Ishikawa (cell line): ENCODE measurements at regions not wholly inside any gene's neighbourhood (a gene's known extent, or its start where the extent isn't known, plus 50 kb on each side); places are given as distances from the start of the nearest gene placed in this dataset.

Source experiments
- CEBPB ChIP-seq: IDR thresholded peaks from 2 replicates; pipeline ENCODE4 v1.6.1; 2012
- CREB1 ChIP-seq: IDR thresholded peaks from 2 replicates; pipeline ENCODE4 v1.6.1; 2012; ENCODE audit warnings: low read depth
- EGR1 ChIP-seq: IDR thresholded peaks from 2 replicates; pipeline ENCODE4 v1.6.1; 2012
- EP300 ChIP-seq: IDR thresholded peaks from 2 replicates; pipeline ENCODE4 v1.6.1; 2012; ENCODE audit warnings: borderline replicate concordance
- FOXM1 ChIP-seq: IDR thresholded peaks from 2 replicates; pipeline ENCODE4 v1.6.1; 2012; ENCODE audit warnings: low read depth, borderline replicate concordance
- NFIC ChIP-seq: IDR thresholded peaks from 2 replicates; pipeline ENCODE4 v1.6.1; 2012
- RAD21 ChIP-seq: IDR thresholded peaks from 2 replicates; pipeline ENCODE4 v1.6.1; 2012; ENCODE audit warnings: low read depth
- TAF1 ChIP-seq: IDR thresholded peaks from 2 replicates; pipeline ENCODE4 v1.6.1; 2012; ENCODE audit warnings: low read depth, mild to moderate bottlenecking
- TCF12 ChIP-seq: IDR thresholded peaks from 2 replicates; pipeline ENCODE4 v1.6.1; 2012; ENCODE audit warnings: low read depth
- TEAD4 ChIP-seq: IDR thresholded peaks from 2 replicates; pipeline ENCODE4 v1.6.1; 2012
- YY1 ChIP-seq: IDR thresholded peaks from 2 replicates; pipeline ENCODE4 v1.6.1; 2012; ENCODE audit warnings: low read depth
- ZBTB7A ChIP-seq: IDR thresholded peaks from 2 replicates; pipeline ENCODE4 v1.6.1; 2012; ENCODE audit warnings: low read depth
- TF ChIP-seq, protein P1 (sequence below): IDR thresholded peaks from 2 replicates; pipeline ENCODE4 v1.6.1; 2012
- TF ChIP-seq, protein P2 (sequence below): IDR thresholded peaks from 2 replicates; pipeline ENCODE4 v1.6.1; 2012; ENCODE audit warnings: low read depth, mild to moderate bottlenecking
- TF ChIP-seq, protein P3 (sequence below): IDR thresholded peaks from 2 replicates; pipeline ENCODE4 v1.6.1; 2012

DNA sequence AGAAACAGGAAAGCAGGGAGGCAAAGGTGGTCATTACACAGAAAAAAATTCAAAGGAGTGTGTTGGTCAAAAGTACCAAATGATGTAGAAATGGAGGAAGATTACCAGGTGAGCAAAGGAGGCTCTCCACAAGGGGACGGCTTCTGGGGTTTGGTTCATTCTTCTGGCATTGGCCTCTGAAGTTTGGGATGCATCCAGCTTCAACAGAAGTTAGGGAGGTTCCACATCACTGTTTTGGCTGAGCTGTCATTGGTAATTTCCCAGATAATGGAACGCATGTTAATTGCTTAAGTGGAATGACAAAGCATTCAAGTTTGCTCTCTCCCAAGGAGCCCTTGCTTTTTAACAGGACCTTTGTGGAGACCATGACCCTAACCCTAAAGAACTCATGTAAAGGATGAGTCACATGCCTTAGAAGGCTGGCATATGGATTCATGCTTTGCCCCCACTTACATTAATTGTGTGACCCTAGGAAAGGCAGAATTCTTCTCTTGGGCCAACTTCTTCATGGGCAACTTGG lies 398.6 kb downstream of the GPAM start:
- no peak for TF ChIP-seq TCF12
- TF ChIP-seq EP300 = no peak
- TF ChIP-seq TEAD4 = no peak
- TF ChIP-seq CEBPB = no peak
- TF ChIP-seq, protein P1, sequence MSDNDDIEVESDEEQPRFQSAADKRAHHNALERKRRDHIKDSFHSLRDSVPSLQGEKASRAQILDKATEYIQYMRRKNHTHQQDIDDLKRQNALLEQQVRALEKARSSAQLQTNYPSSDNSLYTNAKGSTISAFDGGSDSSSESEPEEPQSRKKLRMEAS = no peak
- TF ChIP-seq RAD21 = no peak
- TF ChIP-seq, protein P2, sequence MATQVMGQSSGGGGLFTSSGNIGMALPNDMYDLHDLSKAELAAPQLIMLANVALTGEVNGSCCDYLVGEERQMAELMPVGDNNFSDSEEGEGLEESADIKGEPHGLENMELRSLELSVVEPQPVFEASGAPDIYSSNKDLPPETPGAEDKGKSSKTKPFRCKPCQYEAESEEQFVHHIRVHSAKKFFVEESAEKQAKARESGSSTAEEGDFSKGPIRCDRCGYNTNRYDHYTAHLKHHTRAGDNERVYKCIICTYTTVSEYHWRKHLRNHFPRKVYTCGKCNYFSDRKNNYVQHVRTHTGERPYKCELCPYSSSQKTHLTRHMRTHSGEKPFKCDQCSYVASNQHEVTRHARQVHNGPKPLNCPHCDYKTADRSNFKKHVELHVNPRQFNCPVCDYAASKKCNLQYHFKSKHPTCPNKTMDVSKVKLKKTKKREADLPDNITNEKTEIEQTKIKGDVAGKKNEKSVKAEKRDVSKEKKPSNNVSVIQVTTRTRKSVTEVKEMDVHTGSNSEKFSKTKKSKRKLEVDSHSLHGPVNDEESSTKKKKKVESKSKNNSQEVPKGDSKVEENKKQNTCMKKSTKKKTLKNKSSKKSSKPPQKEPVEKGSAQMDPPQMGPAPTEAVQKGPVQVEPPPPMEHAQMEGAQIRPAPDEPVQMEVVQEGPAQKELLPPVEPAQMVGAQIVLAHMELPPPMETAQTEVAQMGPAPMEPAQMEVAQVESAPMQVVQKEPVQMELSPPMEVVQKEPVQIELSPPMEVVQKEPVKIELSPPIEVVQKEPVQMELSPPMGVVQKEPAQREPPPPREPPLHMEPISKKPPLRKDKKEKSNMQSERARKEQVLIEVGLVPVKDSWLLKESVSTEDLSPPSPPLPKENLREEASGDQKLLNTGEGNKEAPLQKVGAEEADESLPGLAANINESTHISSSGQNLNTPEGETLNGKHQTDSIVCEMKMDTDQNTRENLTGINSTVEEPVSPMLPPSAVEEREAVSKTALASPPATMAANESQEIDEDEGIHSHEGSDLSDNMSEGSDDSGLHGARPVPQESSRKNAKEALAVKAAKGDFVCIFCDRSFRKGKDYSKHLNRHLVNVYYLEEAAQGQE = no peak
- TF ChIP-seq TAF1 = no peak
- TF ChIP-seq, protein P3, sequence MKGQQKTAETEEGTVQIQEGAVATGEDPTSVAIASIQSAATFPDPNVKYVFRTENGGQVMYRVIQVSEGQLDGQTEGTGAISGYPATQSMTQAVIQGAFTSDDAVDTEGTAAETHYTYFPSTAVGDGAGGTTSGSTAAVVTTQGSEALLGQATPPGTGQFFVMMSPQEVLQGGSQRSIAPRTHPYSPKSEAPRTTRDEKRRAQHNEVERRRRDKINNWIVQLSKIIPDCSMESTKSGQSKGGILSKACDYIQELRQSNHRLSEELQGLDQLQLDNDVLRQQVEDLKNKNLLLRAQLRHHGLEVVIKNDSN = no peak
- TF ChIP-seq NFIC = no peak
- TF ChIP-seq ZBTB7A = no peak
- no peak for TF ChIP-seq FOXM1
- TF ChIP-seq YY1 = no peak
- TF ChIP-seq EGR1 = no peak
- no peak for TF ChIP-seq CREB1

DNA sequence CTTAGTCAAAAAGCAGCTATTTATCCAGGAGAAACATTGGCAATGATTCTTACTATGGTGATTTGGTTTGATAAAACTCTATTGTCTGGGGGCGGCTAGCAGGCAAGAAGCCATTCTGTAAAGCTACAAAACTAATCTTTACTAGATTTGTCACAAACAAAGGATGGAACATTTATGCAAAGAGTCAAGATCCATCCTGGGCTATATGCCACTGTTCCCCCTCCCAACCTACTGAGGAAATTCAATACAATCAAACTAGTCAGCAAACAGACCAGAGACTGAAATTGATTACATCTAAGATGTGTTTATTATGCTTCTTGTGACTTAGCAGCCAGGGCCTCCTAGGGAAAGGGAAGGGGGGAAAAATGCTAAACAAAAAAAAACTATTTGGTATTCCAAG lies 397.6 kb downstream of the GPAM start:
- TF ChIP-seq CREB1 (no peak), RAD21 (no peak), CEBPB (no peak), TAF1 (no peak)
- TF ChIP-seq, protein P2 = no peak

DNA sequence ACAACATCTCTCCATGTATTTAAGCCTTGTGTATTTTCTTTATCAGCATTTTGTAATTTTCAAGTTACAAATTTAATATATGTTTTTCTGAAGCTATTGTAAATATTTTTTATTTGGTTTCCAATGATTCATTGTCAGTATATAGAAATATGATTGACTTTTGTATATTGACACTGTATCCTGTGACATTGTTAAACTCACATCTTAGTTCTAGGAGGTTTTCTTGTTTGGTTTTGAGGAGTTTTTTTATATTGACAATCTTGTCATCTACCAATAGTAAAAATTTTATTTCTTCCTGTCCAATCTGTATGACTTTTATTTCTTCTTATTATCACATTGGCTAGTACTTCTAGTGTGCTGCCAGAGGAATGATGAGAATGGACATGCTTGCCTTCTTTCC lies 393.7 kb downstream of the GPAM start:
- TF ChIP-seq EP300 (no peak), FOXM1 (no peak), NFIC (no peak), RAD21 (no peak), CEBPB (no peak), TAF1 (no peak), TCF12 (no peak), CREB1 (no peak), TEAD4 (no peak), ZBTB7A (no peak)
- TF ChIP-seq, protein P3 = no peak
- TF ChIP-seq, protein P1 = no peak

DNA sequence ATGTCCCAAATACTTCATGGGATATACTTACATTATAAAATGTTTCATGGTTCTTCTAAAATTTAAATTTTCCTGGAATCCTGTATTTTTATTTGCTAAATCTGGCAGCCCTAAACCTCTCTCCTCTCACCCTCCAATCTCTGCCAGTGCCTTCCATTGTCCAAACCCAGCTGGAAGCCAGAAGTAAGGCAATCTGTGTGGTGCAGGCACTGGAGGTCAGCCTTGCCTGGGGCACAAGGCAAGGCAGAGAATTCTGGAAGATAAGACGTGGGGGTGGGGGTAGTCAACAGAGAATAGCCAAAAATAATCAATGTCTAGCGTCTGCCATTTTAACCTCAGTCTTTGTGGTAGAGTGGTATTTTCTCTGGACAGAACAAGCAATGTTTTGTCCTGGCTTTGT lies 381.7 kb downstream of the GPAM start:
- TF ChIP-seq, protein P2 = no peak
- TF ChIP-seq, protein P1 = no peak
- TF ChIP-seq EP300 (no peak), TCF12 (no peak), CREB1 (no peak), YY1 (no peak), NFIC (no peak), FOXM1 (no peak)
- TF ChIP-seq, protein P3 = no peak
